Esophagus squamous epithelium (tissue), 4 donors: ENCODE measurements at regions not wholly inside any gene's neighbourhood (a gene's known extent, or its start where the extent isn't known, plus 50 kb on each side); places are given as distances from the start of the nearest gene placed in this dataset.

Experiments
- POLR2A ChIP-seq, 4 donors: fragments of 450-650 bp; IDR thresholded peaks; one replicate each; pipeline ENCODE4 v1.6.1; 2017; ENCODE audit warnings: antibody characterized with exemption in 4 of 4, mild to moderate bottlenecking in 4 of 4, moderate library complexity in 3 of 4
- TF ChIP-seq, protein P1 (sequence below), 6 experiments: fragments of 450-650 bp in 4 of 6; fragments of 200-600 bp in 2 of 6; sonication (generic) in 2 of 6; IDR thresholded peaks; one replicate each; pipeline ENCODE4 v1.5.1; 2016 to 2019; ENCODE audit warnings: antibody characterized with exemption in 6 of 6, mild to moderate bottlenecking in 4 of 6, moderate library complexity in 4 of 6

DNA sequence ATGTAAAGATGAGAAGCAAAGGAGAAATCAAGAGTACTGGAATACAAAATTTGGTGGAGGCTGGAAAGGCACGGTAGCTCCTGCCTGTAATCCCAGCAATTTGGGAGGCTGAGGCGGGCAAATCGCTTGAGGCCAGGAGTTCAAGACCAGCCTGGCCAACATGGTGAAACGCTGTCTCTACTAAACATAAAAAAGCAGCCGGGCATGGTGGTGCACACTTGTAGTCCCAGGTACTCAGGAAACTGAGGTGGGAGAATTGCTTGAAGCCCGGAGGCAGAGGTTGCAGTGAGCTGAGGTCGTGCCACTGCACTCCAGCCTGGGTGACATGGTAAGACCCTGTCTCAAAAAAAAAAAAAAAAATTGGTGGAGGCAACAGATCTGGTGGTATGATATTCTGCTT, 1086.0 kb downstream of the NLGN4X start:
- TF ChIP-seq, protein P1, sequence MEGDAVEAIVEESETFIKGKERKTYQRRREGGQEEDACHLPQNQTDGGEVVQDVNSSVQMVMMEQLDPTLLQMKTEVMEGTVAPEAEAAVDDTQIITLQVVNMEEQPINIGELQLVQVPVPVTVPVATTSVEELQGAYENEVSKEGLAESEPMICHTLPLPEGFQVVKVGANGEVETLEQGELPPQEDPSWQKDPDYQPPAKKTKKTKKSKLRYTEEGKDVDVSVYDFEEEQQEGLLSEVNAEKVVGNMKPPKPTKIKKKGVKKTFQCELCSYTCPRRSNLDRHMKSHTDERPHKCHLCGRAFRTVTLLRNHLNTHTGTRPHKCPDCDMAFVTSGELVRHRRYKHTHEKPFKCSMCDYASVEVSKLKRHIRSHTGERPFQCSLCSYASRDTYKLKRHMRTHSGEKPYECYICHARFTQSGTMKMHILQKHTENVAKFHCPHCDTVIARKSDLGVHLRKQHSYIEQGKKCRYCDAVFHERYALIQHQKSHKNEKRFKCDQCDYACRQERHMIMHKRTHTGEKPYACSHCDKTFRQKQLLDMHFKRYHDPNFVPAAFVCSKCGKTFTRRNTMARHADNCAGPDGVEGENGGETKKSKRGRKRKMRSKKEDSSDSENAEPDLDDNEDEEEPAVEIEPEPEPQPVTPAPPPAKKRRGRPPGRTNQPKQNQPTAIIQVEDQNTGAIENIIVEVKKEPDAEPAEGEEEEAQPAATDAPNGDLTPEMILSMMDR (IDR thresholded peaks at IDR 0.05), result no peak
- no peak for TF ChIP-seq POLR2A (IDR thresholded peaks at IDR 0.05)
